GM13976 (cell line): ENCODE measurements at regions not wholly inside any gene's neighbourhood (a gene's known extent, or its start where the extent isn't known, plus 50 kb on each side); places are given as distances from the start of the nearest gene placed in this dataset.

Experiments
- DNase-seq: peaks from one replicate; pipeline ENCODE4 v3.0.0; 2012; ENCODE audit warnings: low spot score
- in situ Hi-C: fragments of 300-500 bp; cut with MboI; formaldehyde crosslinking; loops from one replicate; pipeline ENCODE4 v1.12.0; 2022; ENCODE audit warnings: low sequenced_read_pairs, mixed read lengths, inconsistent platforms; ENCODE audit not compliant: unreplicated experiment
- TF ChIP-seq, protein P1 (sequence below): IDR thresholded peaks from 2 replicates; pipeline ENCODE4 v1.5.1; 2012; ENCODE audit warnings: borderline replicate concordance, mild to moderate bottlenecking; ENCODE audit not compliant: insufficient read depth; ENCODE audit errors: extremely low read depth, missing control alignments, control extremely low read depth

DNA sequence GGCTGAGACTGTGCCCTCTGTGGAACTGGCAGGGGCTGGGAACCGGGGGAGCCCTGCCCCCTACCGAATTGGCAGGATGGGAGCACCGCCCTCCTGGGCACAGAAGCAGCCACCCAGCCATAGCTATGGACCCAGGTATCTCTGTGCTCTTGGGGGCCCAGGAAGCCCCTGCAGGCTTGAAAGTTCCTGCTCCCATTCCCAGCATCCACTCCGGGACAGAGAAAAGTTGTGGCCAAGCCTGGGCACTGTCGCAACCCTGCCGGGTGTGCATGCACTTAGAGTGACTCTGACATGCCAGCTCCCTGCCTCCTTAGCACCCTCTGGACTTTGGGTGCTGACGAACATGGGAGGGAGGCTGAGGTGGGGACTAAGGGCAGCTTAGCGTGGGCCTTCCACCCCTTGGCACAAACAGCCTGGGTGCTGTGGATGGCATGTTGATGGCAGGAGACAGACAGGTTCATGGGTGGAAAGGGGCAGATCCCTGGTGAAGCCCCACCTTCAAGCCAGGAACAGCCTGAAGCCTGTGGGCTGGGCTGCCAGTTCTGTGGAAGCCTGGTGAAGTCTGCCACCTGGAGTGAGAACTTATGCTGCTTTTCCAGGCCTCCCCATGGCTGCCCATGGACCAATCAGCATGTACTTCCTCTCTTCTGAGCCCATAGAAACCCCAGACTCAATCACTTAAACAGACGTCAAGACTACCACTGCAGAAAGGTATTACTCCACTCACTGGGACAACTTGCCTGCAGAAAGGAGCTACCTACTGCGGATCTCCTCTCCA, 279.0 kb downstream of the ATXN7L3B start:
- TF ChIP-seq, protein P1, sequence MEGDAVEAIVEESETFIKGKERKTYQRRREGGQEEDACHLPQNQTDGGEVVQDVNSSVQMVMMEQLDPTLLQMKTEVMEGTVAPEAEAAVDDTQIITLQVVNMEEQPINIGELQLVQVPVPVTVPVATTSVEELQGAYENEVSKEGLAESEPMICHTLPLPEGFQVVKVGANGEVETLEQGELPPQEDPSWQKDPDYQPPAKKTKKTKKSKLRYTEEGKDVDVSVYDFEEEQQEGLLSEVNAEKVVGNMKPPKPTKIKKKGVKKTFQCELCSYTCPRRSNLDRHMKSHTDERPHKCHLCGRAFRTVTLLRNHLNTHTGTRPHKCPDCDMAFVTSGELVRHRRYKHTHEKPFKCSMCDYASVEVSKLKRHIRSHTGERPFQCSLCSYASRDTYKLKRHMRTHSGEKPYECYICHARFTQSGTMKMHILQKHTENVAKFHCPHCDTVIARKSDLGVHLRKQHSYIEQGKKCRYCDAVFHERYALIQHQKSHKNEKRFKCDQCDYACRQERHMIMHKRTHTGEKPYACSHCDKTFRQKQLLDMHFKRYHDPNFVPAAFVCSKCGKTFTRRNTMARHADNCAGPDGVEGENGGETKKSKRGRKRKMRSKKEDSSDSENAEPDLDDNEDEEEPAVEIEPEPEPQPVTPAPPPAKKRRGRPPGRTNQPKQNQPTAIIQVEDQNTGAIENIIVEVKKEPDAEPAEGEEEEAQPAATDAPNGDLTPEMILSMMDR: no peak
- DNase-seq: no peak
- in situ Hi-C loops: no loop called here

DNA sequence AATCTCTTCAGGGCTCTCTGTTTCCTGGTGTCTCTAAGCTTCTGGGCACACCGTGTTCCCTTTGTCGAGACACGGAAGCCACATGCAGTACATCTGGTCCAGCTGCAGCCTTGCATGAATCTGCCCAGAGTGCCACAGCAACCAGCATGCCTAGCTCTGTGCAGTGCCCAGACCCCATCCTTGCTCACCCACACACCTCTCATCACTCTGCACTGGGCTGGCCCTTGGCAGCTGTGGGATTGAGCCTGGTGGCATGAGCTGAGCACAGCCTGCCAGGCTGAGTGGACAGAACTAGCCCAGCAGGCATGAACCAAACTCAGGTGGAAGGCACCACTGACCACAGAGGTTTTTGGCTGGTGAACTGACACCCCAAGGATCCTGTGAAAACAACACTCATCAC, 279.9 kb downstream of the ATXN7L3B start:
- TF ChIP-seq, protein P1: no peak
- in situ Hi-C loops: no loop called here
- DNase-seq: no peak

DNA sequence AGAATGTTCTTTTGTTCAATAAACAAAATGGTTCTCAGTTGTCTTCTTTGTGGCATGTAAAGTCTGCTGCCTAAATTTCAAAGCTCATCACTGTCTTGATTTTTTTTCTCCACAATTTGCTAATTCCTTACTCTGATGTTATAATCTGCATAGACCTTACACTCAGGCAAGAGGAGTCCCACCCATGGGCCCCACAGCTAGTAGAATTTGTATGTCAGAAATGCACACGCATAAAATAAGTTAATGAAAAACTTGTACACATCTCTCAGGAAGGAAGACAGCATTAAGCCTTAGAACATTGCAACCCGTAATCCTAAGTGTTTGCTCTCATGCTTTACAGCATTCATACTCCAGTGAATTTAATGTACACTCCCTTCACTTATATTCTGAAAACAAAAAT, 280.8 kb downstream of the ATXN7L3B start:
- DNase-seq: no peak
- TF ChIP-seq, protein P1: no peak
- in situ Hi-C loops: no loop called here

DNA sequence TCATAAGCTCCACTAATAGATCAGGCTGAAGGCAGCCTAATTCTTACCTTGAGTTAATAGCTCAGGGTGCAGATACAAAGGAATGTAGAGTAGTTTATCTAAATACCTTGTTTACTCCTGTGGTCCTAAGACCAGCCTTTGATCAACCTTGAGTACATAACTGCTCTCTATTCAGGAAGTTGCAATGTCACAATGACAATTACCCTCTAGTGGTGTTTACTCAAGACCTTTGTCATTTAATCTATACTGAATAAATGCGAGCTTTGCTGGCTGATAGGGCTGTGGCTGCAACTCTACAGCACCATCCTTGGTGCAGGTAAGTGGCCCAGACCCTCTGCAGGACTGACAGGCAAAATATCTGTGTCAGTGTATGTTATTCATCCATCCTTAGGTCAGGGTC, 282.7 kb downstream of the ATXN7L3B start:
- TF ChIP-seq, protein P1: no peak
- no peak for DNase-seq
- in situ Hi-C loops: no loop called here

DNA sequence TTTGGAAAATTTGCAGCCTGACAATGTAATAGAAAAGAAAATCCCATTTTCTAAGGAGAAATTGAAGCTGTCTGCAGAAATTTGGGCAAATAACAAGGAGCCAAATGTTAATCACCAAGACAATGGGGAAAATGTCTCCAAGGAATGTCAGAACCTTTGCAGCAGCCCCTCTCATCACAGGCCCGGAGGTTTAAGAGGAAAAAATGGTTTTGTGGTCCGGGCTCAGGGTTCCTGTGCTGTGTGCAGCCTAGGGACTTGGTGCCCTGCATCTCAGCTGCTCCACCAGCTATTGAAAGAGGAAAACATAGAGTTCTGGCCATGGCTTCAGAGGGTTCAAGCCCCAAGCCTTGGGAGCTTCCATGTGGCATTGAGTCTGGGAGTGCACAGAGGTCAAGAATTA, 298.9 kb downstream of the ATXN7L3B start:
- in situ Hi-C loops: no loop called here
- TF ChIP-seq, protein P1: no peak
- DNase-seq: no peak

DNA sequence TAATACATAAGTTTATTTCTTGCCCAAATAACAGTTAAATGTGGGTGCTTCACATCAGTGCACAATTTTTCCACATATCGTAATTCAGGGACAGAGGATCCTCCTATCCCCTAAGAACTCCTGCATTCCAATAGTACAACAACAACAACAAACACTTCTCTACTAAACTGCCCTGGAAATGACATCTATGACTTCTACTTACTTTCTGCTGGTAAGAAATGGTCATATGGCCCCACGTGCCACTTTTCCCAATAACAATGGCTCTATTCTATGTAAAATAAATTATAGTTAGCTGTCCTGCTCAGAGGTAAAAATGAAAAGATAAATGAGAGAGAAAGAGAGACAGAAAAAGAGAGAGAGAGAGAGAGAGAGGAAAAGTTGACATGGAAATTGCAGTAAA, 308.5 kb downstream of the ATXN7L3B start:
- no peak for DNase-seq
- in situ Hi-C loops: no loop called here
- TF ChIP-seq, protein P1: no peak
